Fibroblast of lung (primary cell): ENCODE measurements at regions not wholly inside any gene's neighbourhood (a gene's known extent, or its start where the extent isn't known, plus 50 kb on each side); places are given as distances from the start of the nearest gene placed in this dataset.

ENCODE experiments used
- EZH2 ChIP-seq: IDR thresholded peaks from 2 replicates; pipeline ENCODE4 v1.5.1; 2012; ENCODE audit warnings: low read length, control low read depth, mild to moderate bottlenecking; ENCODE audit errors: missing control alignments
- TF ChIP-seq, protein P1 (sequence below), 2 donors: IDR thresholded peaks in 1 of 2; conservative IDR thresholded peaks in 1 of 2; 1 replicate in 1 of 2; 2 replicates in 1 of 2; pipeline ENCODE4 v1.5.1; 2011 to 2012; ENCODE audit warnings: low read length in 2 of 2, control low read depth in 1 of 2, inconsistent platforms in 1 of 2, low read depth in 1 of 2, mild to moderate bottlenecking in 1 of 2

DNA sequence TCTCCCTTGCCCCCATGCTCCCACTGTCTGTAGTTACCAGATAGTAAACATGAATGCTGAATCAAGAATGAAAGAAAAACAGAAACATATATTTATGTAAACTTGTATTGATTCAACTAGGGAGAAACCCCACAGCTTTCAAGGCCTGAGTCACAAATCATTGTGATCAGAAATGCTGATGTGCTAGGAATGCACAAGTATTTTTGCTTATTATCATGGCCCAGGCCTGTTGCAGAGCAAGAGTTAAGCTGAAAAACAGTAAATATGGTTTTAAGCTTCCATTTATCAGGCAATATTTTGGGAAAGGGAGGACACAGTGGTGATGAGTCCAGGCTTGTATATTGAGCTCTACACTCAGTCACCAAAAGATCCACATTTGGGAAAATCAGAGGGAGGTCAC lies 669.6 kb downstream of the DIAPH3 start:
- TF ChIP-seq, protein P1, sequence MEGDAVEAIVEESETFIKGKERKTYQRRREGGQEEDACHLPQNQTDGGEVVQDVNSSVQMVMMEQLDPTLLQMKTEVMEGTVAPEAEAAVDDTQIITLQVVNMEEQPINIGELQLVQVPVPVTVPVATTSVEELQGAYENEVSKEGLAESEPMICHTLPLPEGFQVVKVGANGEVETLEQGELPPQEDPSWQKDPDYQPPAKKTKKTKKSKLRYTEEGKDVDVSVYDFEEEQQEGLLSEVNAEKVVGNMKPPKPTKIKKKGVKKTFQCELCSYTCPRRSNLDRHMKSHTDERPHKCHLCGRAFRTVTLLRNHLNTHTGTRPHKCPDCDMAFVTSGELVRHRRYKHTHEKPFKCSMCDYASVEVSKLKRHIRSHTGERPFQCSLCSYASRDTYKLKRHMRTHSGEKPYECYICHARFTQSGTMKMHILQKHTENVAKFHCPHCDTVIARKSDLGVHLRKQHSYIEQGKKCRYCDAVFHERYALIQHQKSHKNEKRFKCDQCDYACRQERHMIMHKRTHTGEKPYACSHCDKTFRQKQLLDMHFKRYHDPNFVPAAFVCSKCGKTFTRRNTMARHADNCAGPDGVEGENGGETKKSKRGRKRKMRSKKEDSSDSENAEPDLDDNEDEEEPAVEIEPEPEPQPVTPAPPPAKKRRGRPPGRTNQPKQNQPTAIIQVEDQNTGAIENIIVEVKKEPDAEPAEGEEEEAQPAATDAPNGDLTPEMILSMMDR (conservative IDR thresholded peaks at IDR 0.05 in 1 of 2, IDR thresholded peaks at IDR 0.05 in 1 of 2; ENCODE audit: low read depth in 1 of 2, low read length in 2 of 2), result no peak
- TF ChIP-seq EZH2, result no peak
